Body of pancreas (tissue), 4 donors: ENCODE measurements at regions not wholly inside any gene's neighbourhood (a gene's known extent, or its start where the extent isn't known, plus 50 kb on each side); places are given as distances from the start of the nearest gene placed in this dataset.
"Not testable (repeated sequence)": the region's sequence is repeated elsewhere in the genome, so short reads cannot be mapped to it uniquely, and the experiment has no call there.

Source experiments
- ATAC-seq: fragments of 150-250 bp; one replicate; pipeline ENCODE4 v1.9.1; 2016
- DNase-seq, 4 donors: peaks; one replicate each; pipeline ENCODE4 v3.0.0-alpha.2; 2019
- H3K27ac ChIP-seq, 4 donors: fragments of 200-600 bp; sonication (generic); 1 replicate in 3 of 4; 2 replicates in 1 of 4; pipeline versions ENCODE4 v1.5.1 to v1.6.1; 2016 to 2019; ENCODE audit warnings: mild to moderate bottlenecking in 1 of 4, mixed read lengths in 1 of 4, moderate library complexity in 1 of 4
- H3K27me3 ChIP-seq, 2 donors: fragments of 200-600 bp; sonication (generic); one replicate each; pipeline ENCODE4 v1.6.0; 2016; ENCODE audit warnings: mild to moderate bottlenecking in 1 of 2
- H3K36me3 ChIP-seq, 2 donors: fragments of 200-600 bp; sonication (generic); replicated peaks in 1 of 2; 2 replicates each; pipeline ENCODE4 v1.5.1; 2016; ENCODE audit warnings: low read depth in 2 of 2; ENCODE audit not compliant: insufficient read depth in 1 of 2
- H3K4me1 ChIP-seq: fragments of 200-600 bp; sonication (generic); one replicate; pipeline ENCODE4 v1.6.0; 2016
- H3K4me3 ChIP-seq, 2 donors: fragments of 200-600 bp; sonication (generic); 1 replicate in 1 of 2; 2 replicates in 1 of 2; pipeline ENCODE4 v1.5.1; 2016 to 2019
- H3K9me3 ChIP-seq, 3 donors: fragments of 200-600 bp; sonication (generic); 1 replicate in 2 of 3; 2 replicates in 1 of 3; pipeline ENCODE4 v1.5.1; 2016
- CTCF ChIP-seq, 7 experiments: fragments of 450-650 bp in 4 of 7; fragments of 200-600 bp in 3 of 7; sonication (generic) in 3 of 7; IDR thresholded peaks; one replicate each; pipeline ENCODE4 v1.5.1; 2016 to 2019; ENCODE audit warnings: antibody characterized with exemption in 7 of 7
- POLR2A ChIP-seq, 3 donors: fragments of 450-650 bp; IDR thresholded peaks; one replicate each; pipeline ENCODE4 v1.6.1; 2016; ENCODE audit warnings: antibody characterized with exemption in 3 of 3, mild to moderate bottlenecking in 2 of 3
- WGBS, 2 donors: methylation state at CpG; one replicate each; pipeline ENCODE4 v1.1.5; 2017; 5-methylcytosine and 5-hydroxymethylcytosine counted together
- intact Hi-C: fragments of 100-400 bp; cut with DNase I; formaldehyde crosslinking; loops from one replicate; pipeline ENCODE4 v1.15.1; 2023

- TF ChIP-seq POLR2A (IDR thresholded peaks at IDR 0.05) = no peak
- TF ChIP-seq CTCF (IDR thresholded peaks at IDR 0.05) = no peak
- ATAC-seq = no peak
- 59 to 64% methylated on average over 2 of the region's 2 CpGs for WGBS, 2 donors
- no peak overlapping the region for H3K4me3 ChIP-seq
- peaks cover 0 to 13% (median 0%) of the 10 kb centered on the region in 3 donors for H3K9me3 ChIP-seq
- H3K4me1 ChIP-seq = no peaks in the 10 kb centered on the region
- H3K27ac ChIP-seq = no peak overlapping the region
- intact Hi-C loops = no loop called here
- no peak for DNase-seq
- no peaks in the 10 kb centered on the region for H3K36me3 ChIP-seq
- H3K27me3 ChIP-seq = no peaks in the 10 kb centered on the region
These were observed 212.2 kb upstream of the GPR149 start for GRCh38 chr3:154642145-154642544.

- no peak for ATAC-seq
- TF ChIP-seq POLR2A (IDR thresholded peaks at IDR 0.05) (no peak), CTCF (IDR thresholded peaks at IDR 0.05) (no peak)
- no peaks in the 10 kb centered on the region for H3K36me3 ChIP-seq
- 55 to 66% methylated on average over 3 of the region's 3 CpGs for WGBS, 2 donors
- no peaks in the 10 kb centered on the region for H3K9me3 ChIP-seq
- H3K27ac ChIP-seq = no peak overlapping the region
- H3K27me3 ChIP-seq = no peaks in the 10 kb centered on the region
- DNase-seq = no peak
- intact Hi-C loops = no loop called here
- H3K4me3 ChIP-seq = no peak overlapping the region
- no peaks in the 10 kb centered on the region for H3K4me1 ChIP-seq
These were observed 195.8 kb upstream of the GPR149 start for GRCh38 chr3:154625756-154626155.

GRCh38 chr3:154619621-154620020, 189.6 kb upstream of the GPR149 start:
- DNase-seq, H3K4me3 ChIP-seq, H3K27me3 ChIP-seq, H3K9me3 ChIP-seq, intact Hi-C loops, ATAC-seq, H3K4me1 ChIP-seq, H3K27ac ChIP-seq, H3K36me3 ChIP-seq: not testable (repeated sequence)
- 72 to 74% methylated on average over 8 to 10 of the region's 10 CpGs for WGBS, 2 donors

- Histone ChIP-seq H3K9me3 (no peaks in the 10 kb centered on the region), H3K36me3 (no peaks in the 10 kb centered on the region), H3K4me3 (no peak overlapping the region), H3K27me3 (no peaks in the 10 kb centered on the region), H3K27ac (no peak overlapping the region), H3K4me1 (no peaks in the 10 kb centered on the region)
- no peak for DNase-seq
- WGBS, 2 donors = 59 to 70% methylated on average over 3 to 4 of the region's 4 CpGs
- ATAC-seq = no peak
- TF ChIP-seq CTCF (IDR thresholded peaks at IDR 0.05) (no peak), POLR2A (IDR thresholded peaks at IDR 0.05) (no peak)
- intact Hi-C loops = no loop called here
These were observed 186.3 kb upstream of the GPR149 start for GRCh38 chr3:154616298-154616697.

GRCh38 chr3:154615471-154615870, 185.5 kb upstream of the GPR149 start:
- 39 to 57% methylated on average over 3 of the region's 3 CpGs for WGBS, 2 donors
- no peaks in the 10 kb centered on the region for H3K4me1 ChIP-seq
- no peak overlapping the region for H3K4me3 ChIP-seq
- DNase-seq = no peak
- no peak overlapping the region for H3K27ac ChIP-seq
- H3K9me3 ChIP-seq = no peaks in the 10 kb centered on the region
- ATAC-seq = no peak
- TF ChIP-seq CTCF (IDR thresholded peaks at IDR 0.05) (no peak), POLR2A (IDR thresholded peaks at IDR 0.05) (no peak)
- intact Hi-C loops = no loop called here
- H3K36me3 ChIP-seq = no peaks in the 10 kb centered on the region
- H3K27me3 ChIP-seq = no peaks in the 10 kb centered on the region
